Heart left ventricle (tissue), 16 donors: ENCODE measurements at regions not wholly inside any gene's neighbourhood (a gene's known extent, or its start where the extent isn't known, plus 50 kb on each side); places are given as distances from the start of the nearest gene placed in this dataset.

ENCODE experiments used
- ATAC-seq, 4 donors: fragments of 200-7000 bp; cut with Tn5 transposase; one replicate each; pipeline ENCODE4 v1.9.1; 2020 to 2022; ENCODE audit warnings: moderate library complexity in 4 of 4, mild to moderate bottlenecking in 3 of 4, moderate number of reproducible peaks in 1 of 4
- DNase-seq, 5 donors: peaks; one replicate each; pipeline ENCODE4 v3.0.0-alpha.2; 2020
- H3K27ac ChIP-seq, 12 donors: fragments of 200-600 bp; sonication (generic) in 4 of 12; one replicate each; pipeline versions ENCODE4 v1.5.0 to v1.8.0; 2016 to 2022; ENCODE audit warnings: mild to moderate bottlenecking in 2 of 12
- H3K27me3 ChIP-seq, 9 donors: fragments of 200-600 bp; sonication (generic) in 2 of 9; one replicate each; pipeline versions ENCODE4 v1.5.1 to v1.8.0; 2016 to 2022; ENCODE audit warnings: mild to moderate bottlenecking in 3 of 9
- H3K36me3 ChIP-seq, 9 donors: fragments of 200-600 bp; sonication (generic) in 2 of 9; one replicate each; pipeline versions ENCODE4 v1.5.0 to v1.8.0; 2018 to 2022; ENCODE audit warnings: mild to moderate bottlenecking in 2 of 9
- H3K4me1 ChIP-seq, 12 donors: fragments of 200-600 bp; sonication (generic) in 4 of 12; one replicate each; pipeline versions ENCODE4 v1.5.0 to v1.8.0; 2016 to 2022; ENCODE audit warnings: mild to moderate bottlenecking in 3 of 12
- H3K4me3 ChIP-seq, 12 donors: fragments of 200-600 bp; sonication (generic) in 4 of 12; one replicate each; pipeline versions ENCODE4 v1.5.0 to v1.8.0; 2017 to 2022; ENCODE audit warnings: mild to moderate bottlenecking in 9 of 12, moderate library complexity in 4 of 12
- H3K9me3 ChIP-seq, 12 donors: fragments of 200-600 bp; sonication (generic) in 4 of 12; one replicate each; pipeline versions ENCODE4 v1.5.0 to v1.8.0; 2016 to 2022; ENCODE audit warnings: mild to moderate bottlenecking in 1 of 12
- POLR2A ChIP-seq, 2 donors: fragments of 450-650 bp; IDR thresholded peaks; one replicate each; pipeline ENCODE4 v1.6.1; 2017; ENCODE audit warnings: antibody characterized with exemption in 2 of 2, mild to moderate bottlenecking in 2 of 2, moderate library complexity in 2 of 2
- WGBS, 4 donors: extraction: QIAGEN DNeasy Blood & Tissue Kit in 2 of 4; methylation state at CpG; one replicate each; pipeline versions ENCODE4 v1.1.5 to v1.1.7; 2013 to 2018; 5-methylcytosine and 5-hydroxymethylcytosine counted together
- intact Hi-C, 10 donors: fragments of 100-400 bp; cut with DNase I; formaldehyde crosslinking; loops; one replicate each; pipeline versions ENCODE4 v1.11.1 to v1.14.2; 2022
- TF ChIP-seq, protein P1 (sequence below), 12 donors: fragments of 200-600 bp; sonication (generic) in 4 of 12; IDR thresholded peaks; one replicate each; pipeline versions ENCODE4 v1.5.0 to v1.8.0; 2018 to 2022; ENCODE audit warnings: antibody characterized with exemption in 12 of 12, mild to moderate bottlenecking in 5 of 12
- donor health status: ischemic (EF 13 %, LVEDD 7.1; RV severe dilation, severe dysfunction).
- donor health status: healthy with polysubstance abuse.
- donor health status: DM: no; HTN: yes; CAD: no.
- donor health status: DM: no; HTN: no; CAD: no.
- donor health status: ischemic (EF 25% LVEDD 6.9; RV normal size, moderate dysfunction).
- donor health status: ischemic (EF 25% LVEDD 5.7; RV mildly dilated, moderate dysfunction).
- donor health status: healthy.
- donor health status: DM: yes; HTN: yes; CAD: no.
- donor health status: ischemic (EF 35%, LVEDD 5.7; RV mildly dilated, moderate dysfunction).
- donor health status: nonischemic (EF 11% LVEDD 7.7; RV severe dilation, severe dysfunction).
- donor health status: DM: yes; HTN: yes; CAD: no.
- donor health status: PGD.
- donor health status: ischemic (EF 29% LVEDD 5.4; RV normal size, mild dysfunction).
- donor health status: nonischemic (EF 23%, LVEDD 6.1; RV moderate dilation, normal function).

DNA sequence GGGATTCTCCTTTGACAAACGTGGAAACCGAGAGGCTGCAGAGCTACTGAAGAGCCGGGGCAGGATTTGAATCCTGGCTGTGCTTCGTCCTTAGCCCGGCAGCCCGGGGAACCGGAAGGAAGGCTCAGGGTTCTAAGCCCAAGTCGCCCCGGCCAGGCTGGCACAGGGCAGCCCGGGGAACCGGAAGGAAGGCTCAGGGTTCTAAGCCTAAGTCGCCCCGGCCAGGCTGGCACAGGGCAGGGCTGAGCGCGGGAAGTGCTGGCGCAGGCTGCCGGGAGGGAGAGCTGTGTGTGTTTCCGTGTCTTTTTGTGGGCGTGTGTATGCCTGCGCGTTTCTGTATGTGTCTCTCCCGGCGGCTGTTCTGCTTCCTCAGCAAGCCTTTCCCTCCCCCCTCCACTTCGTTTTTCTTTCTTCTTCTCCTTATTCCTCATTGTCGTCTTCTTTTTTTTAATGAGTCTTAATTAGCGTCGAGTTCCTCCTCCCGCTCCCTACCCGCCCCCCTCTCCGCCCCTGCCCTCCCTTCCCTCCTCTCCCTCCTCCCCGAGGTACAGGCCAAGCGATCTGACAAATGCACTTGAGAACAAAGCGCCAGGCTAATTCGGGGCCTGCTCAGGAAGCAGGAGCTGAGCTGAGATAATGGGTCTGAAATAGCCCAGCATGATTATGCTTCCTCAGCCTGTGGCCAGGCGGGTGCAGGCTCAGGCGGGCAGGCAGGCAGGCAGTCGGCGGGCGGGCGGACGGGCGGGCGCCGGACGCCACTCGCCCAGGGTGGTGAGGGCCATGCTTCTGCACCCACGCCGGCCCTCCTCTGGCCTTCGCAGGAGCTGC is 65.9 kb downstream of the EFNB1 start:
- WGBS, 4 donors = 5 to 50% (median 24%) methylated on average over 44 to 49 of the region's 49 CpGs
- H3K4me3 ChIP-seq = peak overlapping the region in 9 of 12 donors; percentile 2 to 42 (median 31)
- peak; percentile 77 to 86 (median 81) for DNase-seq
- peaks cover 0 to 3% (median 0%) of the 10 kb centered on the region in 9 donors for H3K27me3 ChIP-seq
- H3K4me1 ChIP-seq = peaks cover 0 to 47% (median 20%) of the 10 kb centered on the region in 12 donors
- peak overlapping the region; percentile 83 to 97 (median 91) for H3K27ac ChIP-seq
- intact Hi-C loops = loop anchor here in 8 of 10 donors (1.0 to 10.0 kb wide), 10 partner anchors 38 to 132 kb away; partner anchors contain the start of gene EFNB1 (in 3 of the 8)
- TF ChIP-seq, protein P1, sequence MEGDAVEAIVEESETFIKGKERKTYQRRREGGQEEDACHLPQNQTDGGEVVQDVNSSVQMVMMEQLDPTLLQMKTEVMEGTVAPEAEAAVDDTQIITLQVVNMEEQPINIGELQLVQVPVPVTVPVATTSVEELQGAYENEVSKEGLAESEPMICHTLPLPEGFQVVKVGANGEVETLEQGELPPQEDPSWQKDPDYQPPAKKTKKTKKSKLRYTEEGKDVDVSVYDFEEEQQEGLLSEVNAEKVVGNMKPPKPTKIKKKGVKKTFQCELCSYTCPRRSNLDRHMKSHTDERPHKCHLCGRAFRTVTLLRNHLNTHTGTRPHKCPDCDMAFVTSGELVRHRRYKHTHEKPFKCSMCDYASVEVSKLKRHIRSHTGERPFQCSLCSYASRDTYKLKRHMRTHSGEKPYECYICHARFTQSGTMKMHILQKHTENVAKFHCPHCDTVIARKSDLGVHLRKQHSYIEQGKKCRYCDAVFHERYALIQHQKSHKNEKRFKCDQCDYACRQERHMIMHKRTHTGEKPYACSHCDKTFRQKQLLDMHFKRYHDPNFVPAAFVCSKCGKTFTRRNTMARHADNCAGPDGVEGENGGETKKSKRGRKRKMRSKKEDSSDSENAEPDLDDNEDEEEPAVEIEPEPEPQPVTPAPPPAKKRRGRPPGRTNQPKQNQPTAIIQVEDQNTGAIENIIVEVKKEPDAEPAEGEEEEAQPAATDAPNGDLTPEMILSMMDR (IDR thresholded peaks at IDR 0.05) = no peak
- peak in 1 of 2 donors; percentile 47 for TF ChIP-seq POLR2A (IDR thresholded peaks at IDR 0.05)
- H3K9me3 ChIP-seq = no peaks in the 10 kb centered on the region
- H3K36me3 ChIP-seq = no peaks in the 10 kb centered on the region
- peak; percentile 92 to 93 (median 92) for ATAC-seq

DNA sequence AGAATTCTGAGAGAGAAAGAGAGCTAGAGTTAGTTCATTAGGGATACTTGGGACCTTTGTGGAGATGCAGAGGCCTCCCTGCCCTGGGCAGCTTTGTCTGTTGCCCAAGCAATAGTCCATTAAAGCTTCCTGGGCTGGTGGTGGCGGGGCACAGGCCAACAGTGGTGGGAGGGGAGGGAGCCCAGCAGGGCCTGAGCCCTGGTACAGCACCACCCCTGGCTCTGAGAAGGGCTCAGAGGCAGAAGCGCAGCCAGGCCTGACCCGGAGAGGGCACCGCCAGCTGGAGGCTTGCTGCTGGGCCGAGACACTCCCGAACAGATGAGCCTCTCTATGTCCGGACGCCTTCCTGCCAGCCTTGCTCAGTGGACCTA is 65.3 kb downstream of the EFNB1 start:
- Histone ChIP-seq H3K27me3 (peaks cover 0 to 3% (median 0%) of the 10 kb centered on the region in 9 donors), H3K4me1 (peaks cover 0 to 47% (median 20%) of the 10 kb centered on the region in 12 donors), H3K4me3 (peak overlapping the region in 9 of 12 donors; percentile 2 to 42 (median 31)), H3K27ac (peak overlapping the region; percentile 83 to 97 (median 91)), H3K36me3 (no peaks in the 10 kb centered on the region), H3K9me3 (no peaks in the 10 kb centered on the region)
- ATAC-seq (peak in 3 of 4 donors; percentile 21 to 44 (median 24)), DNase-seq (peak in 1 of 5 donors; percentile 45)
- 34 to 52% (median 42%) methylated on average over 8 of the region's 8 CpGs for WGBS, 4 donors
- TF ChIP-seq, protein P1 (IDR thresholded peaks at IDR 0.05) = no peak
- TF ChIP-seq POLR2A (IDR thresholded peaks at IDR 0.05) = no peak
- intact Hi-C loops = loop anchor here in 5 of 10 donors (2.0 to 10.0 kb wide), 7 partner anchors 57 to 133 kb away; partner anchors contain the start of gene EFNB1 (in 2 of the 5)

DNA sequence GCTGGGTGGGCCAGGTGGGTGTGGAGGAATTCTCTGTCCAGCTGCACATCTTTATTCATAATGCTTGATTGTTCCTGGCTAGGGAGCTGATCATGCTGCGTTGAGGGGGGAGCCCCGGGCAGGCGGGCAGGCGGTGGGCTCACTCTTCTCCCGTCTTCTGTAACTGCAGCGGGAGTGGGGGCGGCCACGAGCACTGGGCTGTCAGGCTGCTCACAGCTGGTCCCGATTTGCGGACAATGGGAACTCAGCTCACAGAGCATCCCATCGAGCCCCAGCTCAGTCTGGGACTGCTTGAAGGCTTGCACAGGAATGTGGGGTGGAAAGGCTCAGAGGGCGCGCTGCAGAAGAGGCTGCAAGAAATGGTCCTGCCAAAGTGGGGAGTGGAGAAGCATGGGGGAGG is 63.8 kb downstream of the EFNB1 start:
- H3K27ac ChIP-seq = no peak overlapping the region

More for the DNA sequence above, 63.8 kb downstream of the EFNB1 start:
- H3K9me3 ChIP-seq = no peaks in the 10 kb centered on the region
- TF ChIP-seq POLR2A (IDR thresholded peaks at IDR 0.05) = no peak
- TF ChIP-seq, protein P1 (IDR thresholded peaks at IDR 0.05) = no peak
- no peak overlapping the region for H3K4me3 ChIP-seq
- WGBS, 4 donors = 76 to 90% (median 85%) methylated on average over 13 of the region's 13 CpGs
- peaks cover 0 to 8% (median 0%) of the 10 kb centered on the region in 9 donors for H3K27me3 ChIP-seq
- no peaks in the 10 kb centered on the region for H3K36me3 ChIP-seq
- peaks cover 0 to 42% (median 20%) of the 10 kb centered on the region in 12 donors for H3K4me1 ChIP-seq
- intact Hi-C loops = loop anchor here in 3 of 10 donors (5.0 to 10.0 kb wide), 3 partner anchors 55 to 102 kb away; no protein-coding TSS in a partner anchor
- ATAC-seq (no peak), DNase-seq (no peak)
